ENCODE measurements at regions not wholly inside any gene's neighbourhood (a gene's known extent, or its start where the extent isn't known, plus 50 kb on each side); places are given as distances from the start of the nearest gene placed in this dataset.

DNA sequence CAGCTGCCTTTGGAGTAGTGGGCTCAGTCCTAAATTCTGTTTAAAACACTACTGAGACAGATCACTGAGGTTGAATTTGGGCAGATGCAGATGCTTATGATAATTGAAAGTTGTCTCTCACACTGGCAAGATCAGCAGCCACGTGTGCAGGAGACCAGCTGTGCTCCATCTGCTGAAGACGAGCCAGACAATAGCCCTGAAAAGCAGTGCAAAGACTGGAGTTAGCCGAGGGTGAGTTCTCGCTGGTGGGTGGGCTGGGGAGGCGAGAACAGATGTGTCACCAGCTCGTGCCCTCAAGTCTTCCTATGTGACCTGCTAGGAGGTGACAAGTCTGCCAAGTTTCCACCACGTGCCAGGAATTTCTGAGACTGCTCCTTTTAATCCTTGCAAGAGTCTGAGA, 661.3 kb upstream of the B3GAT1 start:
- no peak for DNase-seq (ENCODE audit: low read depth in 2 of 2)
- H4K20me1 ChIP-seq (ENCODE audit: control insufficient read depth, extremely low read depth, insufficient read depth, low read length): no peaks in the 10 kb centered on the region
- no peaks in the 10 kb centered on the region for H3K79me2 ChIP-seq (ENCODE audit: control insufficient read depth, insufficient read depth, low read length)
- H3K27me3 ChIP-seq (ENCODE audit: control insufficient read depth, insufficient read depth, low read length): no peaks in the 10 kb centered on the region
- no peaks in the 10 kb centered on the region for H3K4me1 ChIP-seq (ENCODE audit: control insufficient read depth, extremely low read depth, insufficient read depth, low read length)
- H3K4me3 ChIP-seq (replicated peaks in 1 of 4; ENCODE audit: control extremely low read depth in 1 of 4, insufficient read depth in 1 of 4, low read depth in 3 of 4, low read length in 4 of 4): no peak overlapping the region
- H3K9me3 ChIP-seq (ENCODE audit: control insufficient read depth, insufficient read depth, low read depth, low read length): no peaks in the 10 kb centered on the region
- no peaks in the 10 kb centered on the region for H3K36me3 ChIP-seq (ENCODE audit: control insufficient read depth, insufficient read depth, low read length)
- H2AFZ ChIP-seq (ENCODE audit: low read length): no peak overlapping the region
- H3K4me2 ChIP-seq (ENCODE audit: extremely low read depth, insufficient read depth, low read length): no peak overlapping the region
- TF ChIP-seq, protein P1, sequence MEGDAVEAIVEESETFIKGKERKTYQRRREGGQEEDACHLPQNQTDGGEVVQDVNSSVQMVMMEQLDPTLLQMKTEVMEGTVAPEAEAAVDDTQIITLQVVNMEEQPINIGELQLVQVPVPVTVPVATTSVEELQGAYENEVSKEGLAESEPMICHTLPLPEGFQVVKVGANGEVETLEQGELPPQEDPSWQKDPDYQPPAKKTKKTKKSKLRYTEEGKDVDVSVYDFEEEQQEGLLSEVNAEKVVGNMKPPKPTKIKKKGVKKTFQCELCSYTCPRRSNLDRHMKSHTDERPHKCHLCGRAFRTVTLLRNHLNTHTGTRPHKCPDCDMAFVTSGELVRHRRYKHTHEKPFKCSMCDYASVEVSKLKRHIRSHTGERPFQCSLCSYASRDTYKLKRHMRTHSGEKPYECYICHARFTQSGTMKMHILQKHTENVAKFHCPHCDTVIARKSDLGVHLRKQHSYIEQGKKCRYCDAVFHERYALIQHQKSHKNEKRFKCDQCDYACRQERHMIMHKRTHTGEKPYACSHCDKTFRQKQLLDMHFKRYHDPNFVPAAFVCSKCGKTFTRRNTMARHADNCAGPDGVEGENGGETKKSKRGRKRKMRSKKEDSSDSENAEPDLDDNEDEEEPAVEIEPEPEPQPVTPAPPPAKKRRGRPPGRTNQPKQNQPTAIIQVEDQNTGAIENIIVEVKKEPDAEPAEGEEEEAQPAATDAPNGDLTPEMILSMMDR (conservative IDR thresholded peaks at IDR 0.05 in 1 of 2, IDR thresholded peaks at IDR 0.05 in 1 of 2; ENCODE audit: low read depth in 1 of 2, low read length in 2 of 2): no peak
- TF ChIP-seq EZH2 (IDR thresholded peaks at IDR 0.05; ENCODE audit: low read length, missing control alignments): no peak
- no peak overlapping the region for H3K27ac ChIP-seq (ENCODE audit: insufficient read depth, low read length)
- no peak overlapping the region for H3K9ac ChIP-seq (ENCODE audit: insufficient read depth, low read length)

DNA sequence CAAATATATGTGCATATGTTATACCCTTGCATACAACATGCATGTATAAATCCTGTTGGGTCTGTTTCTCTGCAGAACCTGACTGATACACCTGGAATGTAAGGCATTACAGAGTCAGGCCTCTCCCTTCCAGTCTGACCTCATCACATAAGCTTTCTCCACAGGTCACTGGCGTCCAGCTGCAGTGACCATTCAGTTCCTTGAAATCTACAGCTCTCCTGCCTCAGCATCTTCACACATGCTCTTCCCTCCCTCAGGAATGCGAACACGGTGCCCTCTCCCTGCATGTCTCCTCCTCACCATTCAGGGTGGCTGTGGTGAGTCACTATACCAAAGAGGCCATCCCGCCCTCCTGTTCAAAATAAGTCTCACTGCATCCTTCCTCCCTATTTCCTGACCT, 657.8 kb upstream of the B3GAT1 start:
- H3K9ac ChIP-seq (ENCODE audit: insufficient read depth, low read length): no peak overlapping the region
- DNase-seq (ENCODE audit: low read depth in 2 of 2): peak in 1 of 2 donors; percentile 12
- H3K79me2 ChIP-seq (ENCODE audit: control insufficient read depth, insufficient read depth, low read length): no peaks in the 10 kb centered on the region
- H2AFZ ChIP-seq (ENCODE audit: low read length): no peak overlapping the region
- no peaks in the 10 kb centered on the region for H3K27me3 ChIP-seq (ENCODE audit: control insufficient read depth, insufficient read depth, low read length)
- H3K9me3 ChIP-seq (ENCODE audit: control insufficient read depth, insufficient read depth, low read depth, low read length): no peaks in the 10 kb centered on the region
- H3K36me3 ChIP-seq (ENCODE audit: control insufficient read depth, insufficient read depth, low read length): no peaks in the 10 kb centered on the region
- H4K20me1 ChIP-seq (ENCODE audit: control insufficient read depth, extremely low read depth, insufficient read depth, low read length): no peaks in the 10 kb centered on the region
- TF ChIP-seq, protein P1 (conservative IDR thresholded peaks at IDR 0.05 in 1 of 2, IDR thresholded peaks at IDR 0.05 in 1 of 2; ENCODE audit: low read depth in 1 of 2, low read length in 2 of 2): no peak
- TF ChIP-seq EZH2 (IDR thresholded peaks at IDR 0.05; ENCODE audit: low read length, missing control alignments): no peak
- H3K4me3 ChIP-seq (replicated peaks in 1 of 4; ENCODE audit: control extremely low read depth in 1 of 4, insufficient read depth in 1 of 4, low read depth in 3 of 4, low read length in 4 of 4): no peak overlapping the region
- no peak overlapping the region for H3K27ac ChIP-seq (ENCODE audit: insufficient read depth, low read length)
- H3K4me2 ChIP-seq (ENCODE audit: extremely low read depth, insufficient read depth, low read length): no peak overlapping the region
- no peaks in the 10 kb centered on the region for H3K4me1 ChIP-seq (ENCODE audit: control insufficient read depth, extremely low read depth, insufficient read depth, low read length)

DNA sequence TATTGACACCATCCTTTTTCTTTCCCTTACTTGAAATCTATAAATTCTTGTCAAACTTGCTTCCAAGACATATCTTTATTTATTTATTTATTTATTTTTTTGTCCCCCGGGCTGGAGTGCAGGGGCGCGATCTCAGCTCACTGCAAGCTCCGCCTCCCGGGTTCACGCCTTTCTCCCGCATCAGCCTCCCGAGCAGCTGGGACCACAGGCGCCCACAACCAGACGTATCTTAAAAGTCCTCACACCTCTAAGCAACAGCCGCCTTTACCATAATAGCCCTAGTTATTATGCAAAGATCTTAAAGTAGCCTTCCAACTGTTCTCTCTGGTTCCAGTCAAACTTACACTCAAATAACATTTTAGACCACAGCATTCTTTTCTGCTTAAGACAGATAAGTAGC, 657.0 kb upstream of the B3GAT1 start:
- TF ChIP-seq, protein P1 (conservative IDR thresholded peaks at IDR 0.05 in 1 of 2, IDR thresholded peaks at IDR 0.05 in 1 of 2; ENCODE audit: low read depth in 1 of 2, low read length in 2 of 2): no peak
- TF ChIP-seq EZH2 (IDR thresholded peaks at IDR 0.05; ENCODE audit: low read length, missing control alignments): no peak
- Histone ChIP-seq H3K4me1 (ENCODE audit: control insufficient read depth, extremely low read depth, insufficient read depth, low read length) (no peaks in the 10 kb centered on the region), H3K27me3 (ENCODE audit: control insufficient read depth, insufficient read depth, low read length) (no peaks in the 10 kb centered on the region), H3K79me2 (ENCODE audit: control insufficient read depth, insufficient read depth, low read length) (no peaks in the 10 kb centered on the region), H2AFZ (ENCODE audit: low read length) (no peak overlapping the region), H4K20me1 (ENCODE audit: control insufficient read depth, extremely low read depth, insufficient read depth, low read length) (no peaks in the 10 kb centered on the region), H3K27ac (ENCODE audit: insufficient read depth, low read length) (no peak overlapping the region), H3K4me2 (ENCODE audit: extremely low read depth, insufficient read depth, low read length) (no peak overlapping the region), H3K36me3 (ENCODE audit: control insufficient read depth, insufficient read depth, low read length) (no peaks in the 10 kb centered on the region), H3K9me3 (ENCODE audit: control insufficient read depth, insufficient read depth, low read depth, low read length) (no peaks in the 10 kb centered on the region), H3K9ac (ENCODE audit: insufficient read depth, low read length) (no peak overlapping the region), H3K4me3 (replicated peaks in 1 of 4; ENCODE audit: control extremely low read depth in 1 of 4, insufficient read depth in 1 of 4, low read depth in 3 of 4, low read length in 4 of 4) (no peak overlapping the region)
- DNase-seq (ENCODE audit: low read depth in 2 of 2): no peak
